Suprapubic skin (tissue), 4 donors: ENCODE measurements at regions not wholly inside any gene's neighbourhood (a gene's known extent, or its start where the extent isn't known, plus 50 kb on each side); places are given as distances from the start of the nearest gene placed in this dataset.
A peak's percentile ranks its signal among the peaks of the same experiment; 100 is the strongest.

Experiments
- DNase-seq, 2 donors: peaks; one replicate each; pipeline ENCODE4 v3.0.0-alpha.2; 2019; ENCODE audit warnings: low spot score in 2 of 2
- H3K27ac ChIP-seq: fragments of 200-600 bp; sonication (generic); one replicate; pipeline ENCODE4 v1.5.1; 2019
- H3K27me3 ChIP-seq: fragments of 200-600 bp; sonication (generic); one replicate; pipeline ENCODE4 v1.5.1; 2019
- H3K36me3 ChIP-seq: fragments of 200-600 bp; sonication (generic); one replicate; pipeline ENCODE4 v1.5.1; 2019
- H3K4me1 ChIP-seq: fragments of 200-600 bp; sonication (generic); one replicate; pipeline ENCODE4 v1.5.1; 2019
- H3K4me3 ChIP-seq: fragments of 200-600 bp; sonication (generic); one replicate; pipeline ENCODE4 v1.5.1; 2019; ENCODE audit warnings: mild to moderate bottlenecking
- H3K9me3 ChIP-seq: fragments of 200-600 bp; sonication (generic); one replicate; pipeline ENCODE4 v1.5.1; 2019
- EP300 ChIP-seq: sonication (generic); formaldehyde crosslinking; IDR thresholded peaks from one replicate; pipeline ENCODE4 v1.6.1; 2017; ENCODE audit warnings: antibody characterized with exemption
- POLR2A ChIP-seq, 2 donors: fragments of 450-650 bp; IDR thresholded peaks; one replicate each; pipeline ENCODE4 v1.6.1; 2017; ENCODE audit warnings: antibody characterized with exemption in 2 of 2, mild to moderate bottlenecking in 2 of 2, moderate library complexity in 2 of 2
- POLR2AphosphoS5 ChIP-seq, 3 donors: sonication (generic); formaldehyde crosslinking; IDR thresholded peaks; one replicate each; pipeline ENCODE4 v1.6.1; 2017; ENCODE audit warnings: antibody characterized with exemption in 3 of 3
- WGBS: methylation state at CpG from one replicate; pipeline ENCODE4 v1.1.5; 2018; 5-methylcytosine and 5-hydroxymethylcytosine counted together
- TF ChIP-seq, protein P1 (sequence below), 2 donors: fragments of 200-600 bp in 1 of 2; fragments of 450-650 bp in 1 of 2; sonication (generic) in 1 of 2; IDR thresholded peaks; one replicate each; pipeline ENCODE4 v1.5.1; 2016 to 2019; ENCODE audit warnings: antibody characterized with exemption in 2 of 2, mild to moderate bottlenecking in 1 of 2, moderate library complexity in 1 of 2

DNA sequence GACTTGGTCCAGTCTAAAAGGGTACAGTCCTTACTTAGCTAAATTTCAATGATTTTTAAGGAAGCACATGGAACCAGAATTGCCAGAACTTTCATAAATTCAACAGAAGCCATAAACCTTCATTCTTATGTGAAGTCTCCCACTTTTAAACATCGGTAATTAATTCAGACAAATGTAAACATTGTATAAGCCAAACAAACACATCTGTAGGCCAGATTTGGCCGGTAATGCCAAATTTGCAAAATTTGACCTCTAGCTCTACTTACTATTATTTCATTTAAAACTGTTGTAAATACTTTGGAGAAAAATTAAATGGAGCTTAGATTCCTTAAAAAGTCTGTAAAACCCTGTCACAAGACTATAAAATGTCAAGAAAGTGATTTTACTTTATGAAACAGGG is 83.2 kb upstream of the GALNT5 start:
- WGBS, result 77% methylated on average over 2 of the region's 2 CpGs
- peak overlapping the region; percentile 73 for H3K27ac ChIP-seq
- peaks cover 14% of the 10 kb centered on the region for H3K4me1 ChIP-seq

DNA sequence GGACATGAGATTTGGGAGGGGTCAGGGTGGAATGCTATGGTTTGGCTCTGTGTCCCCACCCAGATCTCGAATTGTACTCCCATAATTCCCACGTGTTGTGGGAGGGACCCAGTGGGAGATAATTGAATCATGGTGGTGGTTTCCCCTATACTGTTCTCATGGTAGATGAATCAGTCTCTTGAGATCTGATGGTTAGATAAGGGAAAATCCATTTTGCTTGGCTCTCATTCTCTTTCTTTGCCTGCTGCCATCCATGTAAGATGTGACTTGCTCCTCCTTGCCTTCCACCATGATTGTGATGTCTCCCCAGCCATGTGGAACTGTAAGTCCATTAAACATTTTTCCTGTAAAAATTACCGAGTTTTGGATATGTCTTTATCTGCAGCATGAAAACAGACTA is 80.9 kb upstream of the GALNT5 start:
- DNase-seq, result no peak
- Histone ChIP-seq H3K36me3 (no peaks in the 10 kb centered on the region), H3K4me3 (no peak overlapping the region), H3K4me1 (peaks cover 14% of the 10 kb centered on the region), H3K9me3 (no peaks in the 10 kb centered on the region), H3K27me3 (no peaks in the 10 kb centered on the region), H3K27ac (no peak overlapping the region)
- TF ChIP-seq, protein P1, sequence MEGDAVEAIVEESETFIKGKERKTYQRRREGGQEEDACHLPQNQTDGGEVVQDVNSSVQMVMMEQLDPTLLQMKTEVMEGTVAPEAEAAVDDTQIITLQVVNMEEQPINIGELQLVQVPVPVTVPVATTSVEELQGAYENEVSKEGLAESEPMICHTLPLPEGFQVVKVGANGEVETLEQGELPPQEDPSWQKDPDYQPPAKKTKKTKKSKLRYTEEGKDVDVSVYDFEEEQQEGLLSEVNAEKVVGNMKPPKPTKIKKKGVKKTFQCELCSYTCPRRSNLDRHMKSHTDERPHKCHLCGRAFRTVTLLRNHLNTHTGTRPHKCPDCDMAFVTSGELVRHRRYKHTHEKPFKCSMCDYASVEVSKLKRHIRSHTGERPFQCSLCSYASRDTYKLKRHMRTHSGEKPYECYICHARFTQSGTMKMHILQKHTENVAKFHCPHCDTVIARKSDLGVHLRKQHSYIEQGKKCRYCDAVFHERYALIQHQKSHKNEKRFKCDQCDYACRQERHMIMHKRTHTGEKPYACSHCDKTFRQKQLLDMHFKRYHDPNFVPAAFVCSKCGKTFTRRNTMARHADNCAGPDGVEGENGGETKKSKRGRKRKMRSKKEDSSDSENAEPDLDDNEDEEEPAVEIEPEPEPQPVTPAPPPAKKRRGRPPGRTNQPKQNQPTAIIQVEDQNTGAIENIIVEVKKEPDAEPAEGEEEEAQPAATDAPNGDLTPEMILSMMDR (IDR thresholded peaks at IDR 0.05), result no peak
- TF ChIP-seq POLR2A (IDR thresholded peaks at IDR 0.05) (no peak), POLR2AphosphoS5 (IDR thresholded peaks at IDR 0.05) (no peak), EP300 (no peak)
- WGBS, result 81% methylated on average over 3 of the region's 3 CpGs

More for the DNA sequence above, 83.2 kb upstream of the GALNT5 start:
- Histone ChIP-seq H3K36me3 (no peaks in the 10 kb centered on the region), H3K27me3 (no peaks in the 10 kb centered on the region), H3K4me3 (no peak overlapping the region), H3K9me3 (no peaks in the 10 kb centered on the region)
- no peak for DNase-seq
- TF ChIP-seq POLR2A (IDR thresholded peaks at IDR 0.05), result no peak
- TF ChIP-seq POLR2AphosphoS5 (IDR thresholded peaks at IDR 0.05), result no peak
- TF ChIP-seq EP300, result no peak
- TF ChIP-seq, protein P1 (IDR thresholded peaks at IDR 0.05), result no peak

GRCh38 chr2:157178874-157179273 is 78.6 kb upstream of the GALNT5 start:
- no peak for DNase-seq
- Histone ChIP-seq H3K4me3 (no peak overlapping the region), H3K4me1 (peaks cover 11% of the 10 kb centered on the region), H3K36me3 (no peaks in the 10 kb centered on the region), H3K9me3 (no peaks in the 10 kb centered on the region), H3K27me3 (no peaks in the 10 kb centered on the region), H3K27ac (no peak overlapping the region)
- TF ChIP-seq, protein P1 (IDR thresholded peaks at IDR 0.05), result no peak

DNA sequence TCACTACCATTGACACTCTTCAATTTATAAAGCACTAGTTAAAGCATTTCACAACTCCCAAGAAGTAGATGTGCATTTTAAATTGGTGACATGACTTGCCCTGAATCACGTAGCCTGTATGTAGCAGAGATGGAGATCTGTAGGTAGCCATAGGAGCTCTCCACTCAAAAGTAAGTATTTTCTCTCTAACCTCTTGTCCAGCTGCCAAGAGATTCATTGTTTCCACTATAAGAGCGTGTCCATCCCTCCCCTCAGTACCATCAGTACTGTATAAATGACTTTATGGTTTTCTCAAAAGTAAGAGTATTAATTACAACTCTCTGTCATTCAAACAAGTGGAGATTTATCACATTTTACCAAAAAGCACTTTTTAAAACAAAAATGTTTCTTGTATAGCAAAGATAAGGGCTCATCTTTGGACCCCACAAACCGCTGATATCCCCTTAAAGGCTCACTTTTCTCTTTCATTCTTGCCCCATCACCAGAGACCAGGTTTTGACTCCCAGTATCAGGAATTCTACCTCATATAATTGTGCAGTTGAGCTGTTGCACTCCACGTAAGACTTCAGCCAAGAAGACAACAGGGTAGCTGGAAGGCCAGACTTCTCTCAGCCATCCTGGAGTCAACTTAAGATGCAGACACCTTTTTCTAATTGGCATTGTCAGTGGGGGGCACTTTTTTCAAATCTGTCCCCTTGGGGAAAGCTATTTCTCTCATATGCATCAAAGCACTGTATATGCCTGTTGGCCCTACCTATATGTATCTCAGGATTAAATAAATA is 78.0 kb upstream of the GALNT5 start:
- Histone ChIP-seq H3K27ac (no peak overlapping the region), H3K4me1 (peaks cover 5% of the 10 kb centered on the region), H3K9me3 (no peaks in the 10 kb centered on the region), H3K4me3 (no peak overlapping the region), H3K27me3 (no peaks in the 10 kb centered on the region), H3K36me3 (no peaks in the 10 kb centered on the region)
- TF ChIP-seq, protein P1 (IDR thresholded peaks at IDR 0.05), result no peak
- no peak for TF ChIP-seq POLR2AphosphoS5 (IDR thresholded peaks at IDR 0.05)
- no peak for TF ChIP-seq EP300
- TF ChIP-seq POLR2A (IDR thresholded peaks at IDR 0.05), result no peak
- WGBS, result 85% methylated on average over 4 of the region's 4 CpGs
- no peak for DNase-seq

DNA sequence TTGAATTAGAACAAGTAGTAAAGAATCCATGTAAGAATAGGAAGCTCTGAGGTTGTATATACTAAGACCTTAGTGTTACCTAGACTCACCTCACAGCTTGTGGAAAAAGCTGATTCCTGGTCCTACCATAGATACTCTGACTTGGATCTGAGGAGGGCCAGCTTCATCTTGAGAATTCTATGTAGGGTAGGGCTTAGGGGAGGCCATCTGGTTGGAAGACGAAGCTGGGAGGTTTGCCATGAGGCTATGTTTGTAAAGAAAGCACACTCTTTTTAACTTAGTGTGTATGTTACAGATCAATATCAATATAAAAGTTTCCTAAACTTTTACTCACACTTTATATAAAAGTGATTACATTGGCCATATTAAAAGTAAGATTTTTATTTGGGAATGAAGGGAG is 77.1 kb upstream of the GALNT5 start:
- Histone ChIP-seq H3K9me3 (no peaks in the 10 kb centered on the region), H3K4me3 (no peak overlapping the region), H3K36me3 (no peaks in the 10 kb centered on the region), H3K27me3 (no peaks in the 10 kb centered on the region), H3K27ac (no peak overlapping the region), H3K4me1 (peaks cover 5% of the 10 kb centered on the region)
- TF ChIP-seq POLR2A (IDR thresholded peaks at IDR 0.05) (no peak), EP300 (no peak), POLR2AphosphoS5 (IDR thresholded peaks at IDR 0.05) (no peak)
- TF ChIP-seq, protein P1 (IDR thresholded peaks at IDR 0.05), result no peak
- WGBS, result 56% methylated on average over 1 of the region's 1 CpG
- DNase-seq, result no peak
